ENCODE measurements at regions not wholly inside any gene's neighbourhood (a gene's known extent, or its start where the extent isn't known, plus 50 kb on each side); places are given as distances from the start of the nearest gene placed in this dataset.

DNA sequence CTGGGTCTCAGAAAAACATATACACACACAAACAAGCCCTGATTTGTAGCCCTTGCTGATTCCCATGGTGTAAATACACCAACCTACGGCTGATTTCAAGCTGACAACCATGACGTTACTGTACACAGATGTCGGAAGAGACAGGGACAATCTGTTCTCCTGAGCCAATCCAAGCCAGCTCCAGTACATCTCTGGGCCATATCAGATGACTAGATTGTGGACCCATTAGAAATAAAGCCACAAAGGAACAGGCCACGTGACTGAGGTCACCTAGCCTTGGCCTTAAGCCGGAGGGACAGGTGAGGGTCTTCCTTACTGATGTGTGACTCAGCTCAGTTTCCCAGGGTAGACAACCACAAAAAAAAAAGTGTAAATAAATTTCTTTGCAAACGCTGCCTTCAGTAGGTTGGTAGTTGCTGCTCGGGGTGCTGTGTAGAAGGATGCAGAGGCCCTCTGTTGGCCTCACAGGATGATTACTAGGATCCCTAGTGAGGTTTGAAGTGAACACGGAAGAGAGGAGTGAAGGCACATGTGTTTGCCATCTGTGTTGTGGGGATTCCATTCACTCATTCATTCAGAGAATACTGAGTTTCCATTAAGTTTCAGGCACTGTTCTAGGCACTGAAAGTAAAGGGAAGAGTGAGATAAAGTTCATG lies 99.0 kb upstream of the LARGE1 start:
- no peak overlapping the region for H3K4me3 ChIP-seq (replicated peaks in 1 of 3; ENCODE audit: insufficient read depth in 1 of 3, low read depth in 2 of 3, low read length in 3 of 3)
- BruUV-seq (replicated peaks): no TSS peak
- H3K9me3 ChIP-seq (ENCODE audit: low read length): peaks cover 14% of the 10 kb centered on the region
- 15% methylated on average over 8 of the region's 8 CpGs for WGBS (ENCODE audit: low lambda C conversion rate)
- ChIA-PET POLR2A (no interaction called here), CTCF (ENCODE audit: low intra/inter-chr PET ratio, low total read pairs) (no interaction called here)
- ATAC-seq: no peak; the same call in 2 of the 3 replicates
- intact Hi-C loops (cut with micrococcal nuclease; ENCODE audit: unreplicated experiment) (no loop called here), in situ Hi-C loops (cut with HindIII; ENCODE audit: extremely low pct_ligation_motif_present, low pct_unique_long_range_greater_than_20kb) (no loop called here)
- TF ChIP-seq TRAFD1 (CRISPR knock-in tag; IDR thresholded peaks at IDR 0.05; ENCODE audit: borderline replicate concordance): no peak
- TF ChIP-seq ATF2 (CRISPR knock-in tag; IDR thresholded peaks at IDR 0.05): no peak
- TF ChIP-seq KDM5A (IDR thresholded peaks at IDR 0.05; ENCODE audit: borderline replicate concordance, low read length): no peak
- TF ChIP-seq, protein P1, sequence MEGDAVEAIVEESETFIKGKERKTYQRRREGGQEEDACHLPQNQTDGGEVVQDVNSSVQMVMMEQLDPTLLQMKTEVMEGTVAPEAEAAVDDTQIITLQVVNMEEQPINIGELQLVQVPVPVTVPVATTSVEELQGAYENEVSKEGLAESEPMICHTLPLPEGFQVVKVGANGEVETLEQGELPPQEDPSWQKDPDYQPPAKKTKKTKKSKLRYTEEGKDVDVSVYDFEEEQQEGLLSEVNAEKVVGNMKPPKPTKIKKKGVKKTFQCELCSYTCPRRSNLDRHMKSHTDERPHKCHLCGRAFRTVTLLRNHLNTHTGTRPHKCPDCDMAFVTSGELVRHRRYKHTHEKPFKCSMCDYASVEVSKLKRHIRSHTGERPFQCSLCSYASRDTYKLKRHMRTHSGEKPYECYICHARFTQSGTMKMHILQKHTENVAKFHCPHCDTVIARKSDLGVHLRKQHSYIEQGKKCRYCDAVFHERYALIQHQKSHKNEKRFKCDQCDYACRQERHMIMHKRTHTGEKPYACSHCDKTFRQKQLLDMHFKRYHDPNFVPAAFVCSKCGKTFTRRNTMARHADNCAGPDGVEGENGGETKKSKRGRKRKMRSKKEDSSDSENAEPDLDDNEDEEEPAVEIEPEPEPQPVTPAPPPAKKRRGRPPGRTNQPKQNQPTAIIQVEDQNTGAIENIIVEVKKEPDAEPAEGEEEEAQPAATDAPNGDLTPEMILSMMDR (CRISPR knock-in tag; IDR thresholded peaks at IDR 0.05): peak; percentile 24; the same call in 1 of the 2 replicates
- TF ChIP-seq SRSF9 (IDR thresholded peaks at IDR 0.05; ENCODE audit: borderline replicate concordance, insufficient read depth, low read depth, low read length, poor library complexity, severe bottlenecking): no peak
- no peak for TF ChIP-seq ZNF34 (CRISPR knock-in tag; IDR thresholded peaks at IDR 0.05; ENCODE audit: borderline replicate concordance)
- TF ChIP-seq ZNF20 (CRISPR knock-in tag; IDR thresholded peaks at IDR 0.05): no peak
- no peak for TF ChIP-seq MTF2 (CRISPR knock-in tag; IDR thresholded peaks at IDR 0.05; ENCODE audit: borderline replicate concordance)
- TF ChIP-seq NFRKB (IDR thresholded peaks at IDR 0.05): no peak
- TF ChIP-seq STAG1 (CRISPR knock-in tag; IDR thresholded peaks at IDR 0.05): peak; percentile 40
- no peak for TF ChIP-seq THYN1 (CRISPR knock-in tag; IDR thresholded peaks at IDR 0.05; ENCODE audit: borderline replicate concordance, low read depth)
- TF ChIP-seq SSRP1 (CRISPR knock-in tag; IDR thresholded peaks at IDR 0.05): no peak
- no peak for TF ChIP-seq SNAPC2 (CRISPR knock-in tag; IDR thresholded peaks at IDR 0.05)
- no peak for TF ChIP-seq ZSCAN25 (CRISPR knock-in tag; IDR thresholded peaks at IDR 0.05)
- FAIRE-seq: no peak
- H3K4me2 ChIP-seq (ENCODE audit: low read depth, low read length): no peak overlapping the region
- H4K20me1 ChIP-seq (ENCODE audit: insufficient read depth, low read length): no peaks in the 10 kb centered on the region
- no peak for DNase-seq (ENCODE audit: low spot score)
- no peaks in the 10 kb centered on the region for H3K36me3 ChIP-seq (replicated peaks in 1 of 2; ENCODE audit: control insufficient read depth in 1 of 2, insufficient read depth in 2 of 2, low read length in 2 of 2)
- no peaks in the 10 kb centered on the region for H3K4me1 ChIP-seq (ENCODE audit: insufficient read depth, low read length)
- no peaks in the 10 kb centered on the region for H3K79me2 ChIP-seq (ENCODE audit: insufficient read depth, low read length)
- H3K27ac ChIP-seq (ENCODE audit: extremely low read length, insufficient read depth, low read length): no peak overlapping the region
- H2AFZ ChIP-seq (ENCODE audit: low read length): no peak overlapping the region
- no peaks in the 10 kb centered on the region for H3K27me3 ChIP-seq (ENCODE audit: control insufficient read depth in 1 of 2, insufficient read depth in 2 of 2, low read length in 2 of 2)
- no peak overlapping the region for H3K9ac ChIP-seq (ENCODE audit: insufficient read depth, low read depth, low read length)

All from HepG2 (cell line).